ENCODE measurements at regions not wholly inside any gene's neighbourhood (a gene's known extent, or its start where the extent isn't known, plus 50 kb on each side); places are given as distances from the start of the nearest gene placed in this dataset.

DNA sequence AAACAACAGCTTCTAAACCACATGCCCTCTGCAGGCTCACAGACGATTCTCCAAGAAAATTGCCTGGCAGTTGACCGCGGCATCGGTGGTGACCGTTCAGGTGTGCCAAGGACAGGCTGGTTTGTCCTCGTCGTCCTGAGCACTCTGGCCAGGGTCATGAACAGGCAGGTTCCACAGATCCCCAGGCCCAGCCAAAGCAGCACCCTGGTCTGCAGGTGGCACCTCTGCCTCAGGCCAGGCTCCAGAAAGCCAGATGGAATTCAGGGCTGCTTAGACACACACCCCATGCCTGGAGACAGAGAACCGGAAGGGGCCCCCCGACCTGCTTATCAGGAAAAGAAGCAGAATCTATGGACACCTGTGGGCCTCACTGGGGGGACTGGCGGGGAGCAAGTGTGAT is 338.7 kb downstream of the BRD1 start:
- Mint-ChIP-seq H3K4me1 (peaks cover 10% of the 10 kb centered on the region), H3K4me3 (no peak overlapping the region), H3K9me3 (no peaks in the 10 kb centered on the region), H3K36me3 (ENCODE audit: low read depth) (no peaks in the 10 kb centered on the region), H3K27ac (no peak overlapping the region), H3K27me3 (ENCODE audit: low read depth) (peaks cover 47% of the 10 kb centered on the region)
- TF ChIP-seq, protein P1, sequence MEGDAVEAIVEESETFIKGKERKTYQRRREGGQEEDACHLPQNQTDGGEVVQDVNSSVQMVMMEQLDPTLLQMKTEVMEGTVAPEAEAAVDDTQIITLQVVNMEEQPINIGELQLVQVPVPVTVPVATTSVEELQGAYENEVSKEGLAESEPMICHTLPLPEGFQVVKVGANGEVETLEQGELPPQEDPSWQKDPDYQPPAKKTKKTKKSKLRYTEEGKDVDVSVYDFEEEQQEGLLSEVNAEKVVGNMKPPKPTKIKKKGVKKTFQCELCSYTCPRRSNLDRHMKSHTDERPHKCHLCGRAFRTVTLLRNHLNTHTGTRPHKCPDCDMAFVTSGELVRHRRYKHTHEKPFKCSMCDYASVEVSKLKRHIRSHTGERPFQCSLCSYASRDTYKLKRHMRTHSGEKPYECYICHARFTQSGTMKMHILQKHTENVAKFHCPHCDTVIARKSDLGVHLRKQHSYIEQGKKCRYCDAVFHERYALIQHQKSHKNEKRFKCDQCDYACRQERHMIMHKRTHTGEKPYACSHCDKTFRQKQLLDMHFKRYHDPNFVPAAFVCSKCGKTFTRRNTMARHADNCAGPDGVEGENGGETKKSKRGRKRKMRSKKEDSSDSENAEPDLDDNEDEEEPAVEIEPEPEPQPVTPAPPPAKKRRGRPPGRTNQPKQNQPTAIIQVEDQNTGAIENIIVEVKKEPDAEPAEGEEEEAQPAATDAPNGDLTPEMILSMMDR (IDR thresholded peaks at IDR 0.05; ENCODE audit: unreplicated experiment in 3 of 3): no peak

DNA sequence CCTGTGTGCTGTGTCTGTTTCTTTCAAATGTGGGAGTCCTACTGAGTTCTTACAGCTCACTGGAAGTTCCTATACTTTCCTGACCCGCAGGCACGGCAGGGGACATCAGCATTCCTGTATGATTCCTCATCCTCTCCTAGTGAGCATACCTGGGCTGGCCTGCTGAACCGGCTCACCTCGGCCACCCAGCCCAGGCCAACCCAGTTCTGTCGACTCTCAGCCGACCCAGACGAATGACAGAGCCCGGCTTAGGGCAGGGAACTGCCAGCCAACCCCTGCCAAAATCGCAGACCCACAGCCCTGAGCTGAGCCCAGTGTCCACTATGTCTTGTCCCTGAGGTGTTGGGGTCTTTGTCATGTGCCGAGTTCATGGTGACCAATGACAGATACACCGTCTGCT is 339.7 kb downstream of the BRD1 start:
- Mint-ChIP-seq H3K4me3 (no peak overlapping the region), H3K36me3 (ENCODE audit: low read depth) (no peaks in the 10 kb centered on the region), H3K27ac (no peak overlapping the region), H3K27me3 (ENCODE audit: low read depth) (peaks cover 50% of the 10 kb centered on the region), H3K9me3 (no peaks in the 10 kb centered on the region), H3K4me1 (peaks cover 10% of the 10 kb centered on the region)
- TF ChIP-seq, protein P1 (IDR thresholded peaks at IDR 0.05; ENCODE audit: unreplicated experiment in 3 of 3): no peak

DNA sequence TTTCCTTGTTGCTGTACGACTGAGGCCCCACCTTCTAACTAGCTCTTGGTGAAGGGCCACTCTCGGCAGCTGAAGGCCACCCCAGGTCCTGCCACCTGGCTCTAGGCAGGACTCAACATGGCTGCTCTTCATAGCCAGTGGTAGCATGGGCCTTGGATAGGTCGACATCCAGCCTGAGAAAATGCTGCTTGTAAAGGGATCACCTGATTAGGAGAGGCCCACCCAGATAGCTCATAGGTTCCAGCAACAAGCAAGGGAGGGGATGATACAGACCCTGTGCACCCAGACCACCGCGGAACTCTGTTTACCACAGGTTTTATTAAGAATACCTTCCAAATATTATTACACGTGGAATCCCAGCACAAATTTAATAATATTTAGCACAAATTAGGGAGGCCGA is 341.4 kb downstream of the BRD1 start:
- TF ChIP-seq, protein P1 (IDR thresholded peaks at IDR 0.05; ENCODE audit: unreplicated experiment in 3 of 3): no peak
- H3K36me3 Mint-ChIP-seq (ENCODE audit: low read depth): no peaks in the 10 kb centered on the region
- no peaks in the 10 kb centered on the region for H3K9me3 Mint-ChIP-seq
- H3K4me3 Mint-ChIP-seq: no peak overlapping the region
- H3K4me1 Mint-ChIP-seq: peaks cover 21% of the 10 kb centered on the region
- peaks cover 60% of the 10 kb centered on the region for H3K27me3 Mint-ChIP-seq (ENCODE audit: low read depth)
- no peak overlapping the region for H3K27ac Mint-ChIP-seq

DNA sequence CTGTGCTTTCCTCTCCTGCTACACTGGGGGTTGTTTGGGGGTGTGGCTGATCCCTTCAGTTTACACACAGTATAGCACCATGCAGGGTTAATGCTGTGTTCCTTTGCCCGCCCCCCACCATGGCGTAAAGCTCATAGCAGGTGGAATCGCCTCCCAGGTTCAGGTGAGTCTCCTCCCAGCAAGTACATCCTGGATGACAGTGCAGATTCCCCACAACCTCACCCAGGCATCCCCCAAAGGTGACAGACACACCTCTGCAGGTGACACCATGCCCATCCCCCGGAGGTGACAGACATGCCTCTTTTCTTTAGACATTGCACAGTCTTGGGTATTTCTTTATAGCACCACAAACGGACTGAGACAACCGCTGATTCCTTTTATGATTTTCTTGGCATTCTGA is 343.7 kb downstream of the BRD1 start:
- TF ChIP-seq, protein P1 (IDR thresholded peaks at IDR 0.05; ENCODE audit: unreplicated experiment in 3 of 3): no peak
- Mint-ChIP-seq H3K4me1 (peaks cover 17% of the 10 kb centered on the region), H3K27ac (no peak overlapping the region), H3K27me3 (ENCODE audit: low read depth) (peaks cover 73% of the 10 kb centered on the region), H3K4me3 (peak overlapping the region in 1 of 3 experiments; percentile 24), H3K36me3 (ENCODE audit: low read depth) (no peaks in the 10 kb centered on the region), H3K9me3 (peaks cover 3% of the 10 kb centered on the region)

DNA sequence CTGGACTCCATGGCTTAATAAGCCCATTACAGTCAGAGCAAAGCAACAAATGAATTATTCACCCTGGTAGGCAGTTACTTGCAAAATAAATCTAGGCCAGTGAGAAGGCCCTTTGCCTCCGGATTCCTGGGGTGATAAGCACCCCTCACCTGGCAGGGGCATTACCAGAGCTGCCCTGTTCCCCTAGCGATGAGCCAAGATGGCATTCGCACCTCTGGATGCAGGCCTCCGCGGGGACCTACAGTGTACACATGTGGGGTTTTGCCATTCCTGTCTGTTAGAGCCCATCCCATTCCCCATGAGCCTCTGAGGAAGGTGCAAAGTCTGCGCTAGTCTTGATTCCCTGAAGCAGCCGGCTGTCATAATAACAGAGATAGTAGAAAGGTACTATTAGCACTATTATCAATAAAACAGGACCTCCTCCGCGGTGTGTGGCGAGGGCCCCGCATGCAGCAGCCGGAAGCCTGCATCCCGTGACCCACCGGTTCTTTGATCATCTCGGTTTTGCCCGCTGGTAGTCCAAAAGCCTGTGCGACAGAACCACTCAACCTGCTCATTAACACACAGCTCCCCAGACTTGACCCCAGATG is 344.3 kb downstream of the BRD1 start:
- Mint-ChIP-seq H3K4me1 (peaks cover 17% of the 10 kb centered on the region), H3K36me3 (ENCODE audit: low read depth) (no peaks in the 10 kb centered on the region), H3K27me3 (ENCODE audit: low read depth) (peaks cover 70% of the 10 kb centered on the region), H3K27ac (no peak overlapping the region), H3K9me3 (peaks cover 3% of the 10 kb centered on the region), H3K4me3 (no peak overlapping the region)
- TF ChIP-seq, protein P1 (IDR thresholded peaks at IDR 0.05; ENCODE audit: unreplicated experiment in 3 of 3): no peak

DNA sequence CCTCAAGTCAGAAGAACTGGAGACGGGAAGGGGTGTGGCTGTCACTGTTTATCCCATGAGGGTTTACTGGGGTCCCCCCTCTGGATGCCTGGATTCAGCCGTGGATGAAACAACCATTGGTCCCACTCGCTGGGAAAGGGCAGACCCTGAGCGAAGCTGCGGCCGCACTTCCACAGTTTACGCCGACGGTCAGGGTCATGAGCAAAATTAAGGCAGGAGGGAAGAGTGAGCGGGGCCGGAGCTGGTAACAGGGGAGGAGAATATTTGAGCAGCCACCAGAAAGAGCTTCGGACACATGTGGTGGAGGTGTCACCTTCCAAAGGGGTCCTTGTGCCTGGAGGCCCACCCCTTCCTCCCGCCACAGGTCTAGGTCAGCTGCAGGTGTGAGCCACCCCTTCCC is 344.9 kb downstream of the BRD1 start:
- Mint-ChIP-seq H3K36me3 (ENCODE audit: low read depth) (no peaks in the 10 kb centered on the region), H3K27me3 (ENCODE audit: low read depth) (peaks cover 66% of the 10 kb centered on the region), H3K27ac (no peak overlapping the region), H3K4me1 (peaks cover 17% of the 10 kb centered on the region), H3K4me3 (no peak overlapping the region), H3K9me3 (peaks cover 3% of the 10 kb centered on the region)
- TF ChIP-seq, protein P1 (IDR thresholded peaks at IDR 0.05; ENCODE audit: unreplicated experiment in 3 of 3): no peak

All from nephron (organoid).